Fibroblast of lung (primary cell): ENCODE measurements at regions not wholly inside any gene's neighbourhood (a gene's known extent, or its start where the extent isn't known, plus 50 kb on each side); places are given as distances from the start of the nearest gene placed in this dataset.

Experiments used
- DNase-seq, 2 donors: peaks; one replicate each; pipeline versions ENCODE4 v3.0.0 to v3.0.0-alpha.2; 2010; ENCODE audit warnings: low read depth in 2 of 2
- H2AFZ ChIP-seq: 2 replicates; pipeline ENCODE4 v1.5.1; 2012; ENCODE audit warnings: low read length, control low read depth, inconsistent platforms
- H3K27ac ChIP-seq: 2 replicates; pipeline ENCODE4 v1.5.1; 2011; ENCODE audit warnings: low read length, control low read depth; ENCODE audit not compliant: insufficient read depth
- H3K27me3 ChIP-seq: 2 replicates; pipeline ENCODE4 v1.5.1; 2011; ENCODE audit warnings: mild to moderate bottlenecking, low read length; ENCODE audit not compliant: control insufficient read depth, insufficient read depth
- H3K36me3 ChIP-seq: 2 replicates; pipeline ENCODE4 v1.5.1; 2011; ENCODE audit warnings: low read length; ENCODE audit not compliant: control insufficient read depth, insufficient read depth
- H3K4me1 ChIP-seq: 2 replicates; pipeline ENCODE4 v1.5.1; 2011; ENCODE audit warnings: low read length; ENCODE audit not compliant: control insufficient read depth, insufficient read depth; ENCODE audit errors: extremely low read depth
- H3K4me2 ChIP-seq: 2 replicates; pipeline ENCODE4 v1.5.1; 2011; ENCODE audit warnings: low read length, control low read depth; ENCODE audit not compliant: insufficient read depth; ENCODE audit errors: extremely low read depth
- H3K4me3 ChIP-seq, 4 experiments: fragments of 200-600 bp in 1 of 4; sonication (generic) in 1 of 4; replicated peaks in 1 of 4; 2 replicates each; pipeline ENCODE4 v1.5.1; 2011 to 2016; ENCODE audit warnings: low read length in 4 of 4, low read depth in 3 of 4, mild to moderate bottlenecking in 3 of 4, control low read depth in 2 of 4, inconsistent platforms in 1 of 4, mixed read lengths in 1 of 4; ENCODE audit not compliant: insufficient read depth in 1 of 4; ENCODE audit errors: control extremely low read depth in 1 of 4
- H3K79me2 ChIP-seq: 2 replicates; pipeline ENCODE4 v1.5.1; 2012; ENCODE audit warnings: mild to moderate bottlenecking, low read length, inconsistent platforms; ENCODE audit not compliant: control insufficient read depth, insufficient read depth
- H3K9ac ChIP-seq: 2 replicates; pipeline ENCODE4 v1.5.1; 2011; ENCODE audit warnings: mild to moderate bottlenecking, low read length, control low read depth; ENCODE audit not compliant: insufficient read depth
- H3K9me3 ChIP-seq: 2 replicates; pipeline ENCODE4 v1.5.1; 2012; ENCODE audit warnings: low read depth, low read length; ENCODE audit not compliant: control insufficient read depth, insufficient read depth
- H4K20me1 ChIP-seq: 2 replicates; pipeline ENCODE4 v1.5.1; 2011; ENCODE audit warnings: low read length; ENCODE audit not compliant: control insufficient read depth, insufficient read depth; ENCODE audit errors: extremely low read depth
- CTCF ChIP-seq, 2 donors: IDR thresholded peaks in 1 of 2; conservative IDR thresholded peaks in 1 of 2; 1 replicate in 1 of 2; 2 replicates in 1 of 2; pipeline ENCODE4 v1.5.1; 2011 to 2012; ENCODE audit warnings: low read length in 2 of 2, control low read depth in 1 of 2, inconsistent platforms in 1 of 2, low read depth in 1 of 2, mild to moderate bottlenecking in 1 of 2
- EZH2 ChIP-seq: IDR thresholded peaks from 2 replicates; pipeline ENCODE4 v1.5.1; 2012; ENCODE audit warnings: low read length, control low read depth, mild to moderate bottlenecking; ENCODE audit errors: missing control alignments

GRCh38 chr2:139020287-139020686 is 240.1 kb upstream of the NXPH2 start:
- H4K20me1 ChIP-seq, result no peaks in the 10 kb centered on the region
- no peak for DNase-seq
- no peaks in the 10 kb centered on the region for H3K36me3 ChIP-seq
- no peak overlapping the region for H3K4me2 ChIP-seq
- TF ChIP-seq CTCF (conservative IDR thresholded peaks at IDR 0.05 in 1 of 2, IDR thresholded peaks at IDR 0.05 in 1 of 2; ENCODE audit: low read depth in 1 of 2, low read length in 2 of 2) (no peak), EZH2 (no peak)
- H3K27me3 ChIP-seq, result no peaks in the 10 kb centered on the region
- H3K27ac ChIP-seq, result no peak overlapping the region
- H3K4me3 ChIP-seq, result no peak overlapping the region
- no peak overlapping the region for H2AFZ ChIP-seq
- H3K9ac ChIP-seq, result no peak overlapping the region
- no peaks in the 10 kb centered on the region for H3K4me1 ChIP-seq
- no peaks in the 10 kb centered on the region for H3K79me2 ChIP-seq
- H3K9me3 ChIP-seq, result no peaks in the 10 kb centered on the region

GRCh38 chr2:139018252-139018651 is 238.1 kb upstream of the NXPH2 start:
- Histone ChIP-seq H4K20me1 (no peaks in the 10 kb centered on the region), H3K4me3 (no peak overlapping the region), H3K36me3 (no peaks in the 10 kb centered on the region), H3K27ac (no peak overlapping the region), H3K9ac (no peak overlapping the region), H2AFZ (no peak overlapping the region), H3K79me2 (no peaks in the 10 kb centered on the region), H3K27me3 (no peaks in the 10 kb centered on the region), H3K9me3 (no peaks in the 10 kb centered on the region), H3K4me2 (no peak overlapping the region), H3K4me1 (no peaks in the 10 kb centered on the region)
- no peak for DNase-seq
- TF ChIP-seq EZH2, result no peak
- TF ChIP-seq CTCF (conservative IDR thresholded peaks at IDR 0.05 in 1 of 2, IDR thresholded peaks at IDR 0.05 in 1 of 2; ENCODE audit: low read depth in 1 of 2, low read length in 2 of 2), result no peak

- no peaks in the 10 kb centered on the region for H3K27me3 ChIP-seq
- H3K79me2 ChIP-seq, result no peaks in the 10 kb centered on the region
- no peaks in the 10 kb centered on the region for H3K9me3 ChIP-seq
- TF ChIP-seq CTCF (conservative IDR thresholded peaks at IDR 0.05 in 1 of 2, IDR thresholded peaks at IDR 0.05 in 1 of 2; ENCODE audit: low read depth in 1 of 2, low read length in 2 of 2), result no peak
- TF ChIP-seq EZH2, result no peak
- H3K9ac ChIP-seq, result no peak overlapping the region
- H3K36me3 ChIP-seq, result no peaks in the 10 kb centered on the region
- no peak overlapping the region for H3K4me2 ChIP-seq
- no peak for DNase-seq
- no peak overlapping the region for H3K27ac ChIP-seq
- H3K4me3 ChIP-seq, result no peak overlapping the region
- H3K4me1 ChIP-seq, result no peaks in the 10 kb centered on the region
- no peak overlapping the region for H2AFZ ChIP-seq
- no peaks in the 10 kb centered on the region for H4K20me1 ChIP-seq
These were observed 226.9 kb upstream of the NXPH2 start for GRCh38 chr2:139007130-139007529.
